ENCODE measurements at regions not wholly inside any gene's neighbourhood (a gene's known extent, or its start where the extent isn't known, plus 50 kb on each side); places are given as distances from the start of the nearest gene placed in this dataset.

DNA sequence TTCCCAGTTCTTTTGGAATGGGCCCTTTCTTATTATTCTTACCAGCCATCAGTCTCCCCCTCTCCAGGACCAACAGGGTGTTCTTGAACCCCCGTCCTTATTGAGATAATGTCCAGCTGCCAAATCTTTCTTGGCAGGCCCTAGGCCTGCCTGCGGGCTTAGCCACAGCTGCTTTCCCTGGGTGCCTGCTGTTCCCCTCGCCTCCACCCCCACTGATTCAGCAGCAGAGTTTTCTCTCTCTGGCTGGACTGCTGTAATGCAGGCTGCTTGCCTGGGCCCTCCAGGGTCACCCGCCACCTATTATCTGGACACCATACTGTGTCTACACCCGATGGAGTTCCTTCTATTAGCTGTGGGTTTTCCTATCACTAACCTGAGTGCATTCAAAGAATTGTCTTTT is 395.4 kb upstream of the ATP5MC3 start:
- in situ Hi-C loops (cut with HindIII; ENCODE audit: low sequenced_read_pairs) = no loop called here
- DNase-seq (ENCODE audit: low read depth) = no peak
- TF ChIP-seq, protein P1, sequence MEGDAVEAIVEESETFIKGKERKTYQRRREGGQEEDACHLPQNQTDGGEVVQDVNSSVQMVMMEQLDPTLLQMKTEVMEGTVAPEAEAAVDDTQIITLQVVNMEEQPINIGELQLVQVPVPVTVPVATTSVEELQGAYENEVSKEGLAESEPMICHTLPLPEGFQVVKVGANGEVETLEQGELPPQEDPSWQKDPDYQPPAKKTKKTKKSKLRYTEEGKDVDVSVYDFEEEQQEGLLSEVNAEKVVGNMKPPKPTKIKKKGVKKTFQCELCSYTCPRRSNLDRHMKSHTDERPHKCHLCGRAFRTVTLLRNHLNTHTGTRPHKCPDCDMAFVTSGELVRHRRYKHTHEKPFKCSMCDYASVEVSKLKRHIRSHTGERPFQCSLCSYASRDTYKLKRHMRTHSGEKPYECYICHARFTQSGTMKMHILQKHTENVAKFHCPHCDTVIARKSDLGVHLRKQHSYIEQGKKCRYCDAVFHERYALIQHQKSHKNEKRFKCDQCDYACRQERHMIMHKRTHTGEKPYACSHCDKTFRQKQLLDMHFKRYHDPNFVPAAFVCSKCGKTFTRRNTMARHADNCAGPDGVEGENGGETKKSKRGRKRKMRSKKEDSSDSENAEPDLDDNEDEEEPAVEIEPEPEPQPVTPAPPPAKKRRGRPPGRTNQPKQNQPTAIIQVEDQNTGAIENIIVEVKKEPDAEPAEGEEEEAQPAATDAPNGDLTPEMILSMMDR (IDR thresholded peaks at IDR 0.05; ENCODE audit: low read depth, low read length, missing control alignments) = no peak
- no peak overlapping the region for H3K4me3 ChIP-seq (ENCODE audit: low read depth, low read length)

DNA sequence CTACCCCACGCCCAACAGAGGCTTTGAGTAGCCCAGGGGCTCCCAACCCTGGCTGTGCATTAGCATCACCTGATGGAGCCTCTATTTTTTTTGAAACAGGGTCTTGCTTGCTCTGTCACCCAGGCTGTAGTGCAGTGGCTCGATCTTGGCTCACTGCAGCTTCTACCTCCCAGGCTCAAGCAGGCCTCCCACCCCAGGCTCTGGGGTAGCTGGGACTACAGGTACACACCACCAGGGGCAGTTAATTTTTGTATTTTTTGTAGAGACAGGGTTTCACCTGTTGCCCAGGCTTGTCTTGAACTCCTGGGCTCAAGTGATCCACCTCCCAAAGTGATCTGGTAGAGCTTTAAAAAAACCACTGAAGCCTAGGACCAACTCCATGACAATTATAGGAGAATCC is 394.8 kb upstream of the ATP5MC3 start:
- DNase-seq (ENCODE audit: low read depth) = no peak
- TF ChIP-seq, protein P1 (IDR thresholded peaks at IDR 0.05; ENCODE audit: low read depth, low read length, missing control alignments) = no peak
- no peak overlapping the region for H3K4me3 ChIP-seq (ENCODE audit: low read depth, low read length)
- in situ Hi-C loops (cut with HindIII; ENCODE audit: low sequenced_read_pairs) = no loop called here

DNA sequence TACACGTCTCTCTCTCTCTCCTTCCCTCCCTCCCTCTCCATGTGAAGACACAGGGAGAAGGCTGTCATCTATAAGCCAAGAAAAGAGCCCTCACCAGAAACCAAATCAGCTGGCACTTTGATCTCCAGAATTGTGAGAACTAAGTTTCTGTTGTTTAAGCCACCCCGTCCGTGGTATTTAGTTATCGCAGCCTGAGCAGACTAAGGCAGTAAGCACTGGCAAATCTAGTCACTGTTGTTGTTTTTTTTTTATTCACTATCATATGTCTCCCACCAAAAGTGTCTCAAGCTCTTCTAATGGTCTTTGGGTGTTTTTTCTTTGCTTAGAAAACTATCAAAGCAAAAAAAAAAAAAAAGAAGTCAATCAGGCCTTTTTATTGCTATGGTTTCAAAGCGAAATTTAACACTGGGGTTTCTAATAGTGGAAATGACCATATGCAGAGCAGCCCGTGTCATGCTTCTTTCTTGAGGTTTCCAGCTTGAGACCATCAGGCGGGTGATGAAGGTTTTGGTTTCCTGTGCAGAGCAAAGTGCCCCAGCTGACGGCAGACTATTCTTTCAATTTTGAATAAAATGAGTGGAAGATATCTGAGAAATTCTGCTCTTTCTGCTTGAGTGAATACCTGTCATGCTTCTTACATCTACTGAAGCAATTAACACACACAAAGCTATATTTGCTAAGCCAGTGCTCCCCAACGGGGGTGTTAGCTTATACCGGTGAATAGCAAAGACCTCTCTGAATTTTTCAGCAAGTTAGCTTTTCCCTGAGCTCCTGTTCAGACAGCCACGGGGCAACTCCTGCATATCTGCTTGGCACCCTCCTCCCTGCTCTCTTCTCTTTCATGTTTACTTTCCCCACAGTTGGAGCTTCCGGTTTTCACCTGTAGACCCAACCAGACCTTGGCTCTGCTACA is 394.1 kb upstream of the ATP5MC3 start:
- DNase-seq (ENCODE audit: low read depth) = no peak
- in situ Hi-C loops (cut with HindIII; ENCODE audit: low sequenced_read_pairs) = no loop called here
- H3K4me3 ChIP-seq (ENCODE audit: low read depth, low read length) = no peak overlapping the region
- TF ChIP-seq, protein P1 (IDR thresholded peaks at IDR 0.05; ENCODE audit: low read depth, low read length, missing control alignments) = no peak

DNA sequence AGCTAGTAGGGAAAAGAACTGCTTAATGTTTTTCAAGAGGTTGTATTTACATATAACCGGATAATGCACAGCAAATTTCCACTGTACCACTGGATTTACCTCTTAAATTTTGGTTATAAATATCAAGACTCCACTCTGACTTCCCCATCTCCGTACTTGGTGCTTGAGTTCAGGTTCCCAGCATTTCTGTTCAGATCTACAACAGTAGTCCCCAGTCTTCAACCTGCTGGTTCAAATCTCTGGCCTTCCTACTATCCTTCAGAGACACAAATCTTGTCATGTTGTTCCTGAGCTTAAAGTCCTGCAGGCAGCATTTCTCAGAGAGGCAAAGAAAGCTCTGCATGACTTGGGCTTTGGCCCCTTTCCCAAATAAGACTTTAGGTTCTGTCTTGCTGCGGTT is 392.6 kb upstream of the ATP5MC3 start:
- no peak overlapping the region for H3K4me3 ChIP-seq (ENCODE audit: low read depth, low read length)
- DNase-seq (ENCODE audit: low read depth) = no peak
- in situ Hi-C loops (cut with HindIII; ENCODE audit: low sequenced_read_pairs) = loop anchor here (5.0 kb wide), 1 partner anchor 97 kb away; no protein-coding TSS in a partner anchor
- TF ChIP-seq, protein P1 (IDR thresholded peaks at IDR 0.05; ENCODE audit: low read depth, low read length, missing control alignments) = no peak

DNA sequence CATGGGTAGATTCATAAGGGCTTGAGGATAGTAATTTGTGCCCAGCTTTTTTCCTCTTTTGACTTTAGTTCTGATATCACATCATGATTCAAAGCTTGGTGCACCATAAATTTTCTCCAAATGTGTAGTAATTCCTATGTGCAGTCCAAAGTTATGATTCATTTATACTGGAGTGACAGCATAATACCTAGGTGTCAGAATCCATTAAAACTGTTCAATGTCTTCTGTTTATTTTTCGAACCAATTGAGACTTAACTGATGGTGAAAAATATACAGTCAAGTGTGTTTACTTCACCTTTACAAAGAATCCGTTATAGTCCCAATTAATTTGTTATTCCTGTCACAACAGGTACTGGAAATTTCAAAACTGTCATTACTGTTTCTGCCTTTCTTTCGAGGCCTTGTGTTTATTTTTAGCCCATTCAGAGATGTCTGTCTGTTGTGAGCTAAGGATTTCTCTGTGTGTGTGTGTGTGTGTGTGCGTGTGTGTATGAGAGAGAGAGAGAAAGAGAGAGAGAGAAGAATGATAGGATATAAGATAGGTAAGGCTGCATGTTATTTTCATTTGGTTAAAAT is 389.7 kb upstream of the ATP5MC3 start:
- in situ Hi-C loops (cut with HindIII; ENCODE audit: low sequenced_read_pairs) = loop anchor here (5.0 kb wide), 1 partner anchor 94 kb away; no protein-coding TSS in a partner anchor
- TF ChIP-seq, protein P1 (IDR thresholded peaks at IDR 0.05; ENCODE audit: low read depth, low read length, missing control alignments) = no peak
- H3K4me3 ChIP-seq (ENCODE audit: low read depth, low read length) = no peak overlapping the region
- DNase-seq (ENCODE audit: low read depth) = no peak

DNA sequence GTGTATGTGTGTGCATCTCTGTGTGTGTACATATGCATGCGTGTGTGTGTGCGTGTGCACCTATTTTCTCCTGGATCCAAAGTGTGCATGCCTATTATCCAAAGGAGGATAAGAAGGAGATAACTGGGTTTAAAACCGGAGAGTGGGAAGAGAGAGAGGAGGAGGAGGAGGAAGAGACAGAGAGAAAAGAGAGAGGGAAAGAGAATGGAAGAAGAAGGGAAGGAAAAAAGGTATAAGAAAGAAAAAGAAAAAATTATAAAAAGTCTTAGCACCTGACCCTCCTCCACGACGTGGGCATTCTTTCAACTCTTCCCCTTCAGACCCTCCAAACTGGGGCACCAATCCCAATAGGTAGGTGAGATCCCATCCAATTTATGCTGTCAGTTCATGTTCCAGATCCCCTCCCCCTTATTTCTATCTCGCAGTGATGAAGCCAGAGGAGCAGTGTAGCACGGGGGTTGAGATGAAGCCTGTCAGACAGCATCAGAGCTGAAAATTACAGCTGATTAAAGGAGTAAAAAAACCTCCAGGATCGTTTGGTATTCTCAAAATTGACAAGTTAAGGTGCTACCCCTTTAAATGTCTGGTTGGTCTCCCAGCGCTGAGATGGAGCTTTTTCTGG is 386.7 kb upstream of the ATP5MC3 start:
- TF ChIP-seq, protein P1 (IDR thresholded peaks at IDR 0.05; ENCODE audit: low read depth, low read length, missing control alignments) = no peak
- in situ Hi-C loops (cut with HindIII; ENCODE audit: low sequenced_read_pairs) = no loop called here

More for the DNA sequence above, 386.7 kb upstream of the ATP5MC3 start:
- H3K4me3 ChIP-seq (ENCODE audit: low read depth, low read length) = no peak overlapping the region
- DNase-seq (ENCODE audit: low read depth) = no peak
